HG03139 (cell line): ENCODE measurements at regions not wholly inside any gene's neighbourhood (a gene's known extent, or its start where the extent isn't known, plus 50 kb on each side); places are given as distances from the start of the nearest gene placed in this dataset.

Source experiments
- ATAC-seq: cut with Tn5 transposase; IDR thresholded peaks from one replicate; pipeline ENCODE4 v1.9.1; 2021; ENCODE audit not compliant: unreplicated experiment

DNA sequence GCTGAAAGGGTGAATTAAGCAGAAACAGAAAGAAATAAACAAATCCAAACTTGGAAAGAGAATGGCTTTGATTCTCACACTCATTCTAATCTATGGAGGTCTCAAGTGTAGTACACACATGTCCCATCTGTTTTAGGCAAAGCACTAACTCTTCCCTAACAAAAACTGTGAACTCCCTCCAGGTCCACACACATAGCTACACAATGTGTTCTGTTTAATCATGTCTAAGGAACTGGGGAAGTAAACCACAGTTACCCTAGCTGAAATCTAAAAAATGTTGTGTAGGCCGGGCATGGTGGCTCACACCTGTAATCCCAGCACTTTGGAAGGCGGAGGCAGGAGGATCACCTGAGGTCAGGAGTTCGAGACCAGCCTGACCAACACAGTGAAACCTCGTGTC, 118.7 kb upstream of the FST start:
- no peak for ATAC-seq

DNA sequence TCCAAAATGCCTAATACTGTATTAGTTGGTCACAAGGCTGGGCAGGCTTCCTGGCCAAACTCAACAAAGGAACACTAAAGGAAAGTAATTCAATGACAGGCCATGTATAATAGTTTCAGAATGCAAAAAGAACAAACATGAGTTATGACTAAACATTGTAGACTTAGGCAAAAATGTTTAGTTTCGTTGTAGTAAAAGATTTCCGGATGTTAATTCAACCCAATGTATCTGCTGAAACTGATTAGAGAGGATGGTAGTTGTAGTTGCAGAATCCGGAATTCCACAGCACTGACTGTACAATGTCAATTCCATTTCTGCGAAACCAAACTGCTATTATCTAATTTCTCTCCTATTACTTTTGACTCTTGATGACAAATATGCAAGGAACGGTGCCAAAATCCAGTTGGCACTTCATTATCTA, 117.9 kb upstream of the FST start:
- ATAC-seq = no peak

GRCh38 chr5:53364061-53364460, 116.4 kb upstream of the FST start:
- no peak for ATAC-seq

DNA sequence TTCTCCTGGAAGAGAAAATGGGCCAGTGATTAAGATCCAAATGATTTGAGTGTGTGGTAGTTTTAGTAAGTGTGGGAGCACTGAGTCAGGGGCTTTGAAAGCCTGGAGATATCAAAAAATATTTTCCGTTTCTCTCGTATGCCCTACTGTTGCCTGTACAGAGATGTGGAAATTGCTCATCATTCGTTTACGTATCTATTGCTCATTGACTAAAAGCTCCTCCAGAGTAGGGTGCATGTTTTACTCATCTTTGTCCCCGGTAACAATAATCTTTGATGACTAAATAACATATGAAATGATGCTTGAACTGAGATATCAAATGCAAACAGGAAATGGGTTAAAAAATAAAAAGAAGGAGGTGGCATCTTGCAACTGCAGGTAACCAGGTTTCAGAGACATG, 114.2 kb upstream of the FST start:
- no peak for ATAC-seq

DNA sequence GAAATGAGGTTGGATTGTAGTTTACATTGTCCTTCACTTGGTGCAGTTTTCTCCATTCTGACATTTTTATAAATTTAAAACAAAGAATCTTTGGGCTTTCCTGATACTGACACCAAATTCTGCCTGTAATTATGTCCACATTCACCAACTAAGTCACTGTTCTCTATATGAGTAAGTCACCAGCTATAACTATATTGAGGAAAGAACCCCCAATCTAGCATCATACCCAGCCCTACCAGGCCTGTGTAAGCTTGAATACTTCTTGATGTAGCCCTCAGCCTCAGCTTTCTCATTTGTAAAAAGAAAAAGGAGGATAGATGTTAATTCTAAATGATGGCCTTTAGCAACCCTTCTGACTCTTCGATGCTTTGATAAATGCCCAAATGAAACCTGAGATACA, 112.7 kb upstream of the FST start:
- ATAC-seq = no peak

DNA sequence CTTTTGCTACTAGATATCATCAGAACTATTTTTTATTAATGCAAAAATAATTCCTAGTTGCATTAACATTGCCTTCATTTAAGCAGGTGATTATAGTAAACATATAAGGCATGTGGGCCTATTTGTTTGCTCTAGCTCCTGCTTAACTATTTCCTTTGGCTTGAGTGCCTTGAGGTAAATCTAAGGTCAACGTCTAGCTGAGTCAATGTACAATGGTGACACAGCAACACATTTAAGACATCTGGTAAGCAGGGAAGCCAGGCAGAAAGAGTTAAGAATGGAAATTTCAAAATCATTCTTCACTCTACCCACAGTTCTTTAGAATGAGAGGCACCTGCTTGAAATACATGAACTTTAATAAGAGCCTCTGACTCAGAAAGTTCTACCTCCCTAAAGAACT, 111.9 kb upstream of the FST start:
- ATAC-seq = no peak

- no peak for ATAC-seq
Observed at GRCh38 chr5:53368966-53369605, 111.3 kb upstream of the FST start.

GRCh38 chr5:53369681-53370080, 110.7 kb upstream of the FST start:
- ATAC-seq = no peak

DNA sequence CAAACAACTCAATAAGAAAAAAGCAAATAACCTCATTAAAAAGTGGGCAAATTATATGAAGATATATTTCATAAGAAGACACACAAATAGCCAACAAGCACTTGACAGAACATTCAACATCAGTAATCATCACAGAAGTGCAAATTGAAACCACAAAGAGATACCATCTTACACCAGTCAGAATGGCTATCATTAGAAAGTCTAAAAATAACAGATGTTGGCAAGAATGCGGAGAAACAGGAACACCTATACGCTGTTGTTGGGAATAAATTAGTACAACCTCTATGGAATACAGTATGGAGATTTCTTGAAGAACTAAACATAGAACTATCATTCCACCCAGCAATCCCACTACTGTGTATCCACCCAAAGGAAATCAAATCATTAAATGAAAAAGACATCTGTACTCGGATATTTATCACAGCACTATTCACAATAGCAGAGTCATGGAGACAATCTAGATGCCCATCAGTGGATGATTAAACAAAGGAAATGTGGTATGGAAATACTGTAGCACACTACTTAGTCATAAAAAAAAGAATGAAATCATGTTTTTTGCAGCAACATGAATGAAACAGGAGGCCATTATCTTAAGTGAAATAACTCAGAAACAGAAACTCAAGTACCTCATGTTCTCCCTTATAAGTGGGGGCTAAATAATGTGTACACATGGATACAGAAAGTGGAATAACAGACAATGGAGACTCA, 106.8 kb upstream of the FST start:
- ATAC-seq = no peak

- no peak for ATAC-seq
Observed at GRCh38 chr5:53376853-53377252, 103.6 kb upstream of the FST start.

GRCh38 chr5:53378190-53378589, 102.2 kb upstream of the FST start:
- no peak for ATAC-seq

GRCh38 chr5:53378590-53379247, 101.7 kb upstream of the FST start:
- no peak for ATAC-seq

- no peak for ATAC-seq
Observed at GRCh38 chr5:53386341-53386740, 94.1 kb upstream of the FST start.

DNA sequence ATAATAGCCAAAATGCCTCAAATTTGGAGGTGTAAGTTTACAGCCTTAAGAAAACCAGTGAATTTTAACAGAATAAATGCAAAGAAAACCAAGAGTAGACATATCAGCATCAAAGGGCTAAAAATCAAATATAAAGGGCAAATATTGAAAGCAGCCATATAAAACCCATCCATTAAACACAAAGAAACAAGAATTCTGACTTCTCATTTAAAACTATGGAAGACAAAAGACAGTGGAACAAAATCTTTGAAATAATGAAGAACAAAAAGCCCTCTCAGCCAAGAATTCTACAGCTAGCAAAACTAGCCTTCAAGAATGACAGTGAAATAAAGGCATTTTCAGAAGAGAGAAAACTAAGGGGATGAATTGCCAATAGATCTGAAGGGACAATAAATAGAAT, 91.3 kb upstream of the FST start:
- no peak for ATAC-seq

DNA sequence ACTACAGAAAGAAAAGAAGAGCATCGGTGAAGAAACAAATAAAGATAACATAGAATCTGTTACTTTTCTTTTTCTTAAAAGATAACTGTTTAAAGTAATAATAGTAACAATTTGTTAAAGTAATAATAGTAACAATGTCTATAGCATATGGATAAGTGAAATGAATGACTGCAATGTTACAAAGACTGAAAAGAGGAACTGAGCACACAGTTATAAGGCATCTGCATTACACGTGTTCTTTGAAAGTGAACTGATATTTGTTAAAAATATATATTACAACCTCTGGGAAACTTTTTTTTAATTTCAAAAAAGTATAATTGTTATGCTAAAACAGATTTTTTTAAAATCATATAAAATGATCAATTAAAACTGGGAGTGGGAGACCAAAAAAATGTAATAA, 88.4 kb upstream of the FST start:
- ATAC-seq = no peak

DNA sequence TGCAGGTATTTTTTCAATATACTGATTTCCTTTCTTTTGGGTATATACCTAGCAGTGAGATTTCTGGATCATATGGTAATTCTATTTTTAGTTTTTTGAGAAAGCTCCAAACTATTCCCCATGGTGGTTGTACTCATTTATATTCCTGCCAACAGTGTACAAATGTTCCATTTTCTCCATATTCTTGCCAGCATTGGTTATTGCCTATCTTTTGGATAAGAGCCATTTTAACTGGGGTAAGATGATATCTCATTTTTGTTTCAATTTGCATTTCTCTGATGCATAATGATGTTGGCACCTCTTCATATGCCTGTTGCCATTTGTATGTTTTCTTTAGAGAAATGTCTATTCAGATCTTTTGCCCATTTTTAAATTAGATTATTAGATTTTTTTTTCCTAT, 85.6 kb upstream of the FST start:
- ATAC-seq = no peak

- ATAC-seq = no peak
Observed at GRCh38 chr5:53397141-53397757, 83.2 kb upstream of the FST start.

- ATAC-seq = no peak
Observed at GRCh38 chr5:53397845-53398244, 82.6 kb upstream of the FST start.

DNA sequence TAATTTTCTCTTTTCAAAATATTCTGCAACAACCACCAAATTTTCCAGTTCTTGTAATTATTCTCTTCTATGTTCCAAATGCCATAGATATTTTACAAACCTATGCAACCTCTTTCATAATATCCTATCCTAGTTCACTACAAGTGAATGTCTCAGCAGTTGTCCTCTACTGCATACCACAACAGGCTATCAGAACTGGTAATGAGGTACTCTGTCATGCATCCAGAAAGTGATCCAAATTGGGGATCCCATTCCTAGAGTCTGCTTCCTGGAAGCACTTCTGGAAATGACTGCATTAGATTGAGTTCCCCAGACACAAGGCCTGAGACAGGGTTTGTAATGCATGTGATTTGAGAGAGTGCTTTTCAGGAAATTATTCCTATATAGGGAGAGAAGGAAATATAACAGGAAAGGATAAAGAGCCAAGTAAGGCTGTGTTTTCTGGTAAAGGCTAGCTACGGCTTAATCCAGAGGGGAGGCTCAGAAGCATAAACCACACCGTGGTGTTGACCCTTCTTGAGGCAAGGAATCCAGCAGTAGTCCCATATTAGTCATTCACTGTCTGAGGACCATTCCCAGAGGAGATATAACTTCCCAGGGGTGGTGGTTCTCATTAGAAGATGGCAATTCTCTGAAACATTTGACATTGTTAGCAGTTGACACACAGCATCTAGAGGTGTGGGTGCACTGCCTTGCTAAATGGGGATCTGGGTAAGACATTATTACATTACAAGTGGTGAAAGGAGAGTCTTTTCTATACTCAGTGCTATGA, 80.3 kb upstream of the FST start:
- no peak for ATAC-seq

DNA sequence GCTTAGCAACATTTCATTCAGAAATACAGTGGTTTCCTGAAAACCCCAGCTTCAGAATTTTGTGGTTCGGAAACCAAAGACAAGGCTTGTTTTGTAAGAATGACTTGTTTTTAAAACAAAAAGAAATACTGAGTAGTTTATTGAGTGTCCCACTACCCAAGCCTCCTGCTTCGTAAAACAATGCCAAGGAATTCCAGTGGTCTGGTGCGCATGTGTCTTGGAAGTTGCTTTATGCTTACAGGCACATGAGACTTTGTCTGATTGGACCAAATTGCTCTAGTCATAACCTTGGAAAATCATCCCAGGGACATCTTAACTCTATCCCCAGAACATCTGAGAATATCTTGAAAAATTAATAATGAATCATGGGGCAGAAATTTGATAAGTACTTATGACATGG, 77.1 kb upstream of the FST start:
- no peak for ATAC-seq

DNA sequence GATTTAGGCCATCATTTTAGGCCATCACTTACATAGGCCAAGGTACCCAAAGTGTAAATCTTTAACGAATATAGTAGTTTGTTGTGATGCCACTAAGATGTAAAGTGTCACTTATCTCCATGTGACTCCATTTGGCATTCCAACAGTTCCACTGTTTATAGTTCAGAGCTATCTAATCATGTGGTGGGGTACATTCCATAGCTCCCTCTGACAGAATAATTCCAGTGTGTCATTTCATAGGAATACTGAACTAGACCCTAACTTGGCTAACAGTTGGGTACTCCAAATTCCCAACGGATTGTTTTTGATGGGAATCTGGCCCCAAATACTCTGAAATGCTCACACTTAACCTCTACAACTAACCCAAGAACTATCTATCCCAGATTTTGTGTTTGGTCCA, 76.7 kb upstream of the FST start:
- ATAC-seq = no peak
